Activated CD4-positive, alpha-beta T cell treated with anti-CD3 and anti-CD28 coated beads for 1 hour (primary cell): ENCODE measurements at regions not wholly inside any gene's neighbourhood (a gene's known extent, or its start where the extent isn't known, plus 50 kb on each side); places are given as distances from the start of the nearest gene placed in this dataset.

Experiments used
- DNase-seq: peaks from one replicate; pipeline ENCODE4 v3.0.0-alpha.2; 2020

DNA sequence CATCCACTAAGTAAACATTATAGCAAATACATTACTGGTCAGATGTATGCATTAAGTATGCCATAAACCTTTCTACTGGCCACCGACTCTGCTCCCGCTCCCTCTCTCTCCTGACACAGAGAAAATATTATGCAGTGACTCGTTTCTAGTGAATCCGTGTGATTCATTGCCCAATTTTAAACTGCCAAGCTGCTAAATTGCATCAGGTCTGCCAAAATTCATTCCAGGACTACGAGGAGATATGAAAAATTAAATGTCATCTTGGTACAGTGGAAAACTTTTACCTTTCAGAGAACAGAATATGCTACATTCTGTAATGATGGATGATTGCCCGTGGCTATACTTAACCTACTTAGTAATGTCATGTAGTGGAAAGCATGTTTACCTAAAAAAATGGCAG lies 368.8 kb upstream of the TSHZ3 start:
- no peak for DNase-seq

DNA sequence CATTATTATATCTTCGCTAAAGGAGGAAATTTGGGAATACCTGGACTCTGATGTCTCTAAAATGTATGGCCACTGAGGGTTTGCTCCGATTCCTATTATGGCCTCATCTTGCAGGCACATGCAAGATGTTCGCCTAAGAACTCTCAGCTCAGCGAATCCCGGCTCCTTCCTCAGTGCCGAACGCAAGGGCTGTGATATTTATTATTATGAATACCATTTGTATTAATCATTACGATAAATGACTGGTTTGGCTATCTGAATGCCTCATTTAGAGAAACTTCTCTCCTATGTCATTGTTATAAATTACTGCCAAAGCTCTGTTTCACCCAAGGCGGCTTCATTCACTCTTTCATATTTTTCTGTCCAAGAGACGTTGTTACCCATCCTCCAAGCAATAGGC lies 369.7 kb upstream of the TSHZ3 start:
- DNase-seq, result no peak

DNA sequence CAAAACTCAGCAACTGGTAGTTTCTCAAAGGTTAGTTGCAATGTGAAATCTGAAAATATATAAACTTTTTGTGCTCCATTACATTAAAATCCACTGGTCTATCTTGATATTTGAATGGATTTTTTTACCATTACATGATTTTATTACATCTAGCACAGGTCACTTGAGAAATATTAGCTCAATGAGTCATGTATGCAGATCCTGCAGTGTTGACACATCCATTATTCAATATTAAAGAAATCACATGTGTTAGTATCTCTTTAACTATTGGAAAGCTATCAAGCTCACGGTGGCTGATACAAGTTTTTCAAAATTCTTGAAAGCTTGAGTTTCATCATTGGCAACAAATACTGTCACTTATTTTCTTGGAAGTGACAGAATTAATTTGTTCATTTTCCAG lies 373.9 kb upstream of the TSHZ3 start:
- DNase-seq, result no peak

GRCh38 chr19:31725051-31725450 lies 375.8 kb upstream of the TSHZ3 start:
- no peak for DNase-seq

GRCh38 chr19:31727536-31727935 lies 378.3 kb upstream of the TSHZ3 start:
- DNase-seq, result no peak

DNA sequence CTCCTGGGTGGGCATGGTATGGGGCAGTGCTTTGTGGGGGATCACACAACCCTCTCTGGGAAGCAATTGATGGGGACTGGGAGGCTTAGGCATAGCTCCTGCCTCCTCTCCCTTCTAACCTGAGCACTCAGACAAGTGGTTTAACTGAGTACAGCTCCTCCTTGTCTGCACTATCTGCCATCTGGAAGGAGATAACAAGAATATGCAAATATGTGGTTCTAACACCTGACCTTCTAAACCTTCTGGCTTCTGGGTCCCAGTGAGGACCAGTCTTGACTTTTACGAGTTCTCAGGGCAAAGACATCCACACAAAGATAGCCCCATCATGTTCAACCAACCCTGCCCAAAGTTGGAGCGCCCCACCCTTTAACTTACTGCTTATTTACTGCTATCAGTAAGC lies 381.0 kb upstream of the TSHZ3 start:
- DNase-seq, result no peak

- no peak for DNase-seq
Observed at GRCh38 chr19:31733591-31733990, 384.4 kb upstream of the TSHZ3 start.

GRCh38 chr19:31742249-31742648 lies 393.0 kb upstream of the TSHZ3 start:
- no peak for DNase-seq

GRCh38 chr19:31745731-31746130 lies 396.5 kb upstream of the TSHZ3 start:
- no peak for DNase-seq

DNA sequence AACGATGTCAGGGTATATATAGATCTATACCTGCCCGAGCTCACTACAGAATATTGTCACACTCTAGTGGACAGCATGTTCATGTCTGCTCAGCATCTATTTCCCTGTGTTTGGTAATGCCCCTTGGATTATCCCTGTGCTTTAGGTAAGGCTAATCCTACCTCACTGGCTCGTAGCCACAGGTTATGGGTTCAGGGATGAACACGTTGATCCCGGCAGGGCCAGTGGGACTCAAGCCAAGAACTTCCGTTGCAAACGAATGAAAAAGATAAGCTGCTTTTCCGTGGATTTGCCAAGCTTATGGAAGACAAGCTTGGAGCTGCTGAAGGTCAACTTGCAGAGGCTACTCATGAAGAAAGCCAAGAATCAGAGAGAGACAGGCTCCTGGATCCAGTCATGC lies 400.0 kb upstream of the TSHZ3 start:
- DNase-seq, result no peak

- DNase-seq, result no peak
Observed at GRCh38 chr19:31759359-31759758, 410.1 kb upstream of the TSHZ3 start.

GRCh38 chr19:31761281-31761913 lies 412.2 kb upstream of the TSHZ3 start:
- DNase-seq, result no peak

DNA sequence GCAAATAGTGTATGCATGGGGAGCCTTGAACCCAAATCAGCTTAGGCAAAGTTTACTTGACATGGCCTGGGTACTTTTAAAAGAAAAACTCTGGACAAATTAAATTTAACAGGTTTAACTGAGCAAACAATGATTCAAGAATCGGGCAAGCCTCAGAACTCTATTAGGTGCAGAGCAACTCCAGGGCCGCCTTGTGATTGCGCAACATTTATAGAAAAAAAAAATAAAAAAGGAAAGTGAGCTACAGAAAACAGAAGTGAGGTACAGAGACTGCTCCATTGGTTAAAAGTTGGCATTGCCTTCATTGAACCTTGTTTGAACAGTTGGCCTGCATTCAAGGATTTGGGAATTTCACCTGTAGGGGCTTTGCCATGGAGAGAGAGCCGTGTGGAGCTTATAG lies 421.0 kb upstream of the TSHZ3 start:
- DNase-seq, result no peak

DNA sequence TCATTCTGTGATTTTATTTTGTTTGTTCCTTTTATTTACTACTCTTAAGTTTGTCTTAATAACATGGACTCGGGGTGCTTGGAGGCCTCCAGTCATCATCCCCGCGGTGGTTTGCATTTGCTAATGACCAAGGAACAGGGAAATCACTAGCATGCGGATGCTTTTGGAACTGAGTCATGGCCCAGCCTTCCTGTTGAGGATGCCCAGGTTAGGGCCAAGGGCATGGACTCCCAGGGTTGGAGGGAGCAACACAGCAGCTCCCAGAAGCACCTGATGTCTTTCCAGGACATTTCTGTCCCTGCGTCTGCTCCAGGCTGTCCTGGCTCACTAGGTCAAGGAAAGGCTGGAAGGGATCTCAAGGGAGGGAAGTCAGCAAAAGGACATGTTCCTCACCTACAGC lies 423.7 kb upstream of the TSHZ3 start:
- DNase-seq, result no peak

DNA sequence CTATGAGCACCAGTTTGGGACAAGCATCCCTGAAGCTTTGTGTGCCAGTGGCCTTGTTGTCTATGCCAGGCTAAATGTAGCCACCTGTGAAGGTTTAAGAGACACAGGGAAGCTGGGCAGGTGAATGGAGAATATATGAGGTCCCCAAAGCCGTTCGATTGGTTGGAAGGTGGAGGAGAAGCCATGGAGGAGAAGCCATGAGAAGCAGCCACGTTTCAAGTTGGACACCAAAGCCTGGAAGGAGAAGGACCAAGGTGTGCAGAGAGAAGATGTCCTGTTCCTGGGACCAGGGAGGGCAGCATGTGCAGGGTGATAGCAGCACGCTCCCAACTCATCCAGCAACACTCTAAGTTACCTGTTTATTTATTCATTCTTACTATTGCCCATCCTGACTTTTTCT lies 432.3 kb upstream of the TSHZ3 start:
- no peak for DNase-seq

DNA sequence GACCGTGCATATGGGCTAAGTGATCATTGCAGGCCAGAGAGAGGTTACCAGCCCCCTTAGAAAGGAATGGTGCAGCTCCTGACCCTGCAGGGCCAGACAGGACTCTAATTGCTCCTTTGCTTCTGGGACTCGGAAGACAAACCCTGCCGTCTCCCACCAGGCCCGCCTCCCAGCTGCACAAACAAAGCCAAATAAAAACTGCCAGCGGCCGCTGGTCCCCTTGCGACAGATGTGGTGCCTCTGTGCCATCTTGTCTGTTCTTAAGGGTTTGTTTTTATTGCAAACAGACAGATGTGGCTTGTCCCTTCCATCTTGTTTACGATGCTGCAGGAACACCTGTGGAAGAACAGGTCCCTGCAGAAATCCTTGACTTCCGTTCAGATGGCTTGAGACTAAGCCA lies 434.4 kb upstream of the TSHZ3 start:
- DNase-seq, result no peak

DNA sequence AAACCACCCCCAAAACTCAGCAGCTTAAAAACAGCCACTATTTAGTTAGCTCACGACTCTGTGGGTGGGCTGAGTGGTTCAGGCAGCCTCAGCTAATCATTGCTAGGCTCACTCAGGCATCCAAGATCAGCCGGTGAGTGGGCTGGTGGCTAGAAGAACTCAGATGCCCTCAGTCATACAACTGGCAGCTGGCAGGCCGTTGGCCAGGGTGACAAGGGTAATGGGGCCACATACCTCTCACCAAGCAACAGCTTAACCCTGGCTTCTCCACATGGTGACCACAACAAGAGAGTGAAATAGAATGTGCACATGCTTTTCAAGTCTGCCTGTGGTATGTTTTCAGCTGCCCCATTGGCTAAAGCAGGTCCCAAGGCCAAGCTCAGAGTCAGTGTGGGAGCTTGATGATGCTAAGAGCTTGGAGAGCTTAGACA lies 435.4 kb upstream of the TSHZ3 start:
- no peak for DNase-seq

DNA sequence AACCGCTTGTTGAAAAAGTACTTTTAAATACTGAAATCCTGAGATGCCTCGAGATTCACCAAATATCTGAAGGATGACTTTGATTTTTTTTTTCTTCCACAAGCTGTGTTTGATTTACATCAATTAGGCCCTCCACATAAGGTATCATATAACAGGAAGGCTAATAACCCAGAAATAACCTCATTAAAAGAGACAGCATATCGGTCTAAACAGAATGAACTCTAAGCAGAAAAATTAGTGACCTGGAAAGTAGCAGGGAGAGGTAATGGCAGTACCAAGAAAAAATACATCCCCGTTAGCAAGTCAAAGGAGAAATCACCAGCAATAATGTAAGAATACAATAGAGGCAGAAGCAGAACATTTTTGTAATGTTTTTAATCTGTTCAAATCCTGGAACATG lies 452.4 kb upstream of the TSHZ3 start:
- DNase-seq, result no peak

DNA sequence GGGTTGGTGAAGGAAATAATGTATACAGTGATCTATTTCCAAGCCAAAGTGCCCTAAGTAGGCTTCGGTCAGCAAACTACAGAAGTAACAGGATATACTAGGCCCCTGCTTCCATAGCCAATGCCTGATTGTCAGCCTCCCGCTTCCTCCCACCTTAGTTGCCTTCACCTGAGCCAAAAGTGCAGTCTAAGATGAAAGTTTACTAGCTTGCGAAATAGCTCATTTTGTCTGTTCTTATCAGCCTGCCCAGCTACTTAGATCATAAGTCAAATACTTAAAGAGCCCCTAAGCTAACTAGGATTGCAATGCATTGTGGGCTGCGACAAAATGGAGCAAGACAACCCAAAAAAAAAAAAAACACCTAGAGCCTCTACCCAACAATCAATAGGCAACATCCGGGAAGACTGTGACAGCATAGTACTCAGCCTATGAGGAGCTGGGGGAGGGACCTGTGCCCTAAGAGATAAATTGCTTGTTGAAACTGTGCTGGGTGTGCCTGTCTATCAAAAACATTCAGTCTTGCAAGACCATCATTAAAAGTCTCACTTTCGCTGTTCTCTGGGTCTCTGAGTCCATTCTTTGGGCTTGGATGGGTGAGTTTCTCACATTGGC lies 454.7 kb upstream of the TSHZ3 start:
- no peak for DNase-seq

GRCh38 chr19:31804668-31805067 lies 455.4 kb upstream of the TSHZ3 start:
- DNase-seq, result no peak

DNA sequence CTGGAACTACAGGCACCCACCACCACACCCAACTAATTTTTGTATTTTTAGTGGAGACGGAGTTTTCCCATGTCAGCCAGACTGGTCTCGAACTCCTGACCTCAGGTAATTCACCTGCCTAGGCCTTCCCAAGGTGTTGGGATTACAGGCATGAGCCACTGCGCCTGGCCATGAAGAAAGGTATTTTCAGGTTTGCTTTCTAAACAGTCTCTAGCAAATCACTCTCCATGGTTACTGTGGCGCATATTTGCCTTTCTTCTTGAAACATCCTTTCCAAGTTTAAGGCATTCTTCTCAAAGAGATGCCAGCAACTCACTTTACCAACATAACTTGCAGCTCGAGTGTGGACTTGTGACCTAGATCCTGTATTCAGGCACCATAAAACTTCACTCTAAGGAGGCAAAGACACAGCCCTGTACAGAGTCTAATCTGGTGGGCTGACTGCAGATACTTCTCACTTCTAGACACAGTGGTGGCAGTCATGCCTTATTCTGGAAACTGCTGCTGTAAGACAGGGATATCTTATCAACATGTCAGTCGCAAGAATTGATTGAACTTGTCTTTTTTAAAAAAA lies 461.4 kb upstream of the TSHZ3 start:
- no peak for DNase-seq

GRCh38 chr19:31817971-31818797 lies 468.9 kb upstream of the TSHZ3 start:
- no peak for DNase-seq

- DNase-seq, result no peak
Observed at GRCh38 chr19:31818798-31819105, 469.5 kb upstream of the TSHZ3 start.

GRCh38 chr19:31819837-31820236 lies 470.6 kb upstream of the TSHZ3 start:
- DNase-seq, result no peak
